ENCODE measurements at regions not wholly inside any gene's neighbourhood (a gene's known extent, or its start where the extent isn't known, plus 50 kb on each side); places are given as distances from the start of the nearest gene placed in this dataset.
A peak's percentile ranks its signal among the peaks of the same experiment; 100 is the strongest.

DNA sequence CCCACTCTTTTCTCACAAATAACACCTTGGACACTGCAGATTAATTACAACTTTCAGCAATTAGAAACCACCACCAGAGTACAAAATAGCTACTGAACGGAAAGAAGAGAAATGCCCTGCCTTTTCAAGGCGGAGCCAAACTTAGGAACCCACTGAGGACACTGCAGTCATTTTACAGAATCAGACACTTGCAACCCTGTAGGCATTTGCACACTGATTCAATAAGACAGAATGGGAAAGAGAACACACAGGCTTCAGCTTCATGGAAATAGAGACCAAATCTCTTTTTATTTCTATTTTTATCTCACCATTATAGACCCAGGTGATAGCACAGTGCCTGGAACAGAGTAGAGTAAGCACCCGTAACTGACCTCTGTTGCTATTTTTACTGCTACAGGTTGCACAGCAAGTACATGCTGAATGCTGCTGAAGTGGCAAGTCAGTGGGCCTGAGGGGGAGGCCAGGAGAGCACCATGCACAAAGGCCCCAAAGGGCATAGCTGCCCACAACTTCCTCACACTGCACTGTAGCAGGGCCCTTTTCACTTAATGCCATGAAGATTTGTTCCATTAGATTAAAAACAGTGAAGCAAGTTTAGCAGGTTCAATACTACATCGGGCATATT is 50.7 kb upstream of the EDARADD start:
- no peaks in the 10 kb centered on the region for H3K36me3 Mint-ChIP-seq (ENCODE audit: low read depth)
- H3K4me3 ChIP-seq = no peak overlapping the region

More for the DNA sequence above, 50.7 kb upstream of the EDARADD start:
- Mint-ChIP-seq H3K27ac (no peak overlapping the region), H3K27me3 (ENCODE audit: insufficient read depth, low read depth, poor library complexity) (peaks cover 3% of the 10 kb centered on the region), H3K9me3 (no peaks in the 10 kb centered on the region), H3K4me1 (peaks cover 12% of the 10 kb centered on the region), H3K4me3 (no peak overlapping the region)
- no peak for DNase-seq (ENCODE audit: low spot score)
- Histone ChIP-seq H3K27me3 (ENCODE audit: insufficient read depth) (no peaks in the 10 kb centered on the region), H3F3A (replicated peaks; ENCODE audit: low read depth) (no peaks in the 10 kb centered on the region), H3K4me2 (no peak overlapping the region; the same call in 1 of the 2 replicates), H2AFZ (peak overlapping the region; percentile 67), H3K9me2 (ENCODE audit: insufficient read depth) (no peaks in the 10 kb centered on the region), H3K36me3 (ENCODE audit: insufficient read depth) (no peaks in the 10 kb centered on the region), H3K27ac (ENCODE audit: low read depth) (no peak overlapping the region), H3K4me1 (ENCODE audit: insufficient read depth) (peaks cover 9% of the 10 kb centered on the region), H3K79me2 (replicated peaks; ENCODE audit: insufficient read depth) (no peaks in the 10 kb centered on the region), H4K20me1 (replicated peaks; ENCODE audit: insufficient read depth) (no peaks in the 10 kb centered on the region)
- ATAC-seq = no peak
- TF ChIP-seq POLR2AphosphoS5 (IDR thresholded peaks at IDR 0.05; ENCODE audit: low read depth) (no peak), STAT1 (IDR thresholded peaks at IDR 0.05; ENCODE audit: unreplicated experiment) (no peak), EZH2 (IDR thresholded peaks at IDR 0.05; ENCODE audit: low read depth, unreplicated experiment) (no peak), ZNF114 (CRISPR knock-in tag; IDR thresholded peaks at IDR 0.05) (no peak), ZNF331 (CRISPR knock-in tag; IDR thresholded peaks at IDR 0.05; ENCODE audit: low read depth) (no peak), EZH2phosphoT487 (IDR thresholded peaks at IDR 0.05; ENCODE audit: unreplicated experiment) (no peak), NANOG (IDR thresholded peaks at IDR 0.05; ENCODE audit: borderline replicate concordance) (no peak), JUNB (IDR thresholded peaks at IDR 0.05; ENCODE audit: unreplicated experiment) (no peak), CREB1 (CRISPR knock-in tag; IDR thresholded peaks at IDR 0.05; ENCODE audit: low read depth) (no peak)
- TF ChIP-seq, protein P1, sequence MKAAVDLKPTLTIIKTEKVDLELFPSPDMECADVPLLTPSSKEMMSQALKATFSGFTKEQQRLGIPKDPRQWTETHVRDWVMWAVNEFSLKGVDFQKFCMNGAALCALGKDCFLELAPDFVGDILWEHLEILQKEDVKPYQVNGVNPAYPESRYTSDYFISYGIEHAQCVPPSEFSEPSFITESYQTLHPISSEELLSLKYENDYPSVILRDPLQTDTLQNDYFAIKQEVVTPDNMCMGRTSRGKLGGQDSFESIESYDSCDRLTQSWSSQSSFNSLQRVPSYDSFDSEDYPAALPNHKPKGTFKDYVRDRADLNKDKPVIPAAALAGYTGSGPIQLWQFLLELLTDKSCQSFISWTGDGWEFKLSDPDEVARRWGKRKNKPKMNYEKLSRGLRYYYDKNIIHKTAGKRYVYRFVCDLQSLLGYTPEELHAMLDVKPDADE (IDR thresholded peaks at IDR 0.05) = no peak
- TF ChIP-seq, protein P2, sequence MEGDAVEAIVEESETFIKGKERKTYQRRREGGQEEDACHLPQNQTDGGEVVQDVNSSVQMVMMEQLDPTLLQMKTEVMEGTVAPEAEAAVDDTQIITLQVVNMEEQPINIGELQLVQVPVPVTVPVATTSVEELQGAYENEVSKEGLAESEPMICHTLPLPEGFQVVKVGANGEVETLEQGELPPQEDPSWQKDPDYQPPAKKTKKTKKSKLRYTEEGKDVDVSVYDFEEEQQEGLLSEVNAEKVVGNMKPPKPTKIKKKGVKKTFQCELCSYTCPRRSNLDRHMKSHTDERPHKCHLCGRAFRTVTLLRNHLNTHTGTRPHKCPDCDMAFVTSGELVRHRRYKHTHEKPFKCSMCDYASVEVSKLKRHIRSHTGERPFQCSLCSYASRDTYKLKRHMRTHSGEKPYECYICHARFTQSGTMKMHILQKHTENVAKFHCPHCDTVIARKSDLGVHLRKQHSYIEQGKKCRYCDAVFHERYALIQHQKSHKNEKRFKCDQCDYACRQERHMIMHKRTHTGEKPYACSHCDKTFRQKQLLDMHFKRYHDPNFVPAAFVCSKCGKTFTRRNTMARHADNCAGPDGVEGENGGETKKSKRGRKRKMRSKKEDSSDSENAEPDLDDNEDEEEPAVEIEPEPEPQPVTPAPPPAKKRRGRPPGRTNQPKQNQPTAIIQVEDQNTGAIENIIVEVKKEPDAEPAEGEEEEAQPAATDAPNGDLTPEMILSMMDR (conservative IDR thresholded peaks at IDR 0.05; ENCODE audit: low read depth in 2 of 2) = no peak
- TF ChIP-seq, protein P3, sequence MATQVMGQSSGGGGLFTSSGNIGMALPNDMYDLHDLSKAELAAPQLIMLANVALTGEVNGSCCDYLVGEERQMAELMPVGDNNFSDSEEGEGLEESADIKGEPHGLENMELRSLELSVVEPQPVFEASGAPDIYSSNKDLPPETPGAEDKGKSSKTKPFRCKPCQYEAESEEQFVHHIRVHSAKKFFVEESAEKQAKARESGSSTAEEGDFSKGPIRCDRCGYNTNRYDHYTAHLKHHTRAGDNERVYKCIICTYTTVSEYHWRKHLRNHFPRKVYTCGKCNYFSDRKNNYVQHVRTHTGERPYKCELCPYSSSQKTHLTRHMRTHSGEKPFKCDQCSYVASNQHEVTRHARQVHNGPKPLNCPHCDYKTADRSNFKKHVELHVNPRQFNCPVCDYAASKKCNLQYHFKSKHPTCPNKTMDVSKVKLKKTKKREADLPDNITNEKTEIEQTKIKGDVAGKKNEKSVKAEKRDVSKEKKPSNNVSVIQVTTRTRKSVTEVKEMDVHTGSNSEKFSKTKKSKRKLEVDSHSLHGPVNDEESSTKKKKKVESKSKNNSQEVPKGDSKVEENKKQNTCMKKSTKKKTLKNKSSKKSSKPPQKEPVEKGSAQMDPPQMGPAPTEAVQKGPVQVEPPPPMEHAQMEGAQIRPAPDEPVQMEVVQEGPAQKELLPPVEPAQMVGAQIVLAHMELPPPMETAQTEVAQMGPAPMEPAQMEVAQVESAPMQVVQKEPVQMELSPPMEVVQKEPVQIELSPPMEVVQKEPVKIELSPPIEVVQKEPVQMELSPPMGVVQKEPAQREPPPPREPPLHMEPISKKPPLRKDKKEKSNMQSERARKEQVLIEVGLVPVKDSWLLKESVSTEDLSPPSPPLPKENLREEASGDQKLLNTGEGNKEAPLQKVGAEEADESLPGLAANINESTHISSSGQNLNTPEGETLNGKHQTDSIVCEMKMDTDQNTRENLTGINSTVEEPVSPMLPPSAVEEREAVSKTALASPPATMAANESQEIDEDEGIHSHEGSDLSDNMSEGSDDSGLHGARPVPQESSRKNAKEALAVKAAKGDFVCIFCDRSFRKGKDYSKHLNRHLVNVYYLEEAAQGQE (IDR thresholded peaks at IDR 0.05; ENCODE audit: unreplicated experiment) = no peak
- TF ChIP-seq, protein P4, sequence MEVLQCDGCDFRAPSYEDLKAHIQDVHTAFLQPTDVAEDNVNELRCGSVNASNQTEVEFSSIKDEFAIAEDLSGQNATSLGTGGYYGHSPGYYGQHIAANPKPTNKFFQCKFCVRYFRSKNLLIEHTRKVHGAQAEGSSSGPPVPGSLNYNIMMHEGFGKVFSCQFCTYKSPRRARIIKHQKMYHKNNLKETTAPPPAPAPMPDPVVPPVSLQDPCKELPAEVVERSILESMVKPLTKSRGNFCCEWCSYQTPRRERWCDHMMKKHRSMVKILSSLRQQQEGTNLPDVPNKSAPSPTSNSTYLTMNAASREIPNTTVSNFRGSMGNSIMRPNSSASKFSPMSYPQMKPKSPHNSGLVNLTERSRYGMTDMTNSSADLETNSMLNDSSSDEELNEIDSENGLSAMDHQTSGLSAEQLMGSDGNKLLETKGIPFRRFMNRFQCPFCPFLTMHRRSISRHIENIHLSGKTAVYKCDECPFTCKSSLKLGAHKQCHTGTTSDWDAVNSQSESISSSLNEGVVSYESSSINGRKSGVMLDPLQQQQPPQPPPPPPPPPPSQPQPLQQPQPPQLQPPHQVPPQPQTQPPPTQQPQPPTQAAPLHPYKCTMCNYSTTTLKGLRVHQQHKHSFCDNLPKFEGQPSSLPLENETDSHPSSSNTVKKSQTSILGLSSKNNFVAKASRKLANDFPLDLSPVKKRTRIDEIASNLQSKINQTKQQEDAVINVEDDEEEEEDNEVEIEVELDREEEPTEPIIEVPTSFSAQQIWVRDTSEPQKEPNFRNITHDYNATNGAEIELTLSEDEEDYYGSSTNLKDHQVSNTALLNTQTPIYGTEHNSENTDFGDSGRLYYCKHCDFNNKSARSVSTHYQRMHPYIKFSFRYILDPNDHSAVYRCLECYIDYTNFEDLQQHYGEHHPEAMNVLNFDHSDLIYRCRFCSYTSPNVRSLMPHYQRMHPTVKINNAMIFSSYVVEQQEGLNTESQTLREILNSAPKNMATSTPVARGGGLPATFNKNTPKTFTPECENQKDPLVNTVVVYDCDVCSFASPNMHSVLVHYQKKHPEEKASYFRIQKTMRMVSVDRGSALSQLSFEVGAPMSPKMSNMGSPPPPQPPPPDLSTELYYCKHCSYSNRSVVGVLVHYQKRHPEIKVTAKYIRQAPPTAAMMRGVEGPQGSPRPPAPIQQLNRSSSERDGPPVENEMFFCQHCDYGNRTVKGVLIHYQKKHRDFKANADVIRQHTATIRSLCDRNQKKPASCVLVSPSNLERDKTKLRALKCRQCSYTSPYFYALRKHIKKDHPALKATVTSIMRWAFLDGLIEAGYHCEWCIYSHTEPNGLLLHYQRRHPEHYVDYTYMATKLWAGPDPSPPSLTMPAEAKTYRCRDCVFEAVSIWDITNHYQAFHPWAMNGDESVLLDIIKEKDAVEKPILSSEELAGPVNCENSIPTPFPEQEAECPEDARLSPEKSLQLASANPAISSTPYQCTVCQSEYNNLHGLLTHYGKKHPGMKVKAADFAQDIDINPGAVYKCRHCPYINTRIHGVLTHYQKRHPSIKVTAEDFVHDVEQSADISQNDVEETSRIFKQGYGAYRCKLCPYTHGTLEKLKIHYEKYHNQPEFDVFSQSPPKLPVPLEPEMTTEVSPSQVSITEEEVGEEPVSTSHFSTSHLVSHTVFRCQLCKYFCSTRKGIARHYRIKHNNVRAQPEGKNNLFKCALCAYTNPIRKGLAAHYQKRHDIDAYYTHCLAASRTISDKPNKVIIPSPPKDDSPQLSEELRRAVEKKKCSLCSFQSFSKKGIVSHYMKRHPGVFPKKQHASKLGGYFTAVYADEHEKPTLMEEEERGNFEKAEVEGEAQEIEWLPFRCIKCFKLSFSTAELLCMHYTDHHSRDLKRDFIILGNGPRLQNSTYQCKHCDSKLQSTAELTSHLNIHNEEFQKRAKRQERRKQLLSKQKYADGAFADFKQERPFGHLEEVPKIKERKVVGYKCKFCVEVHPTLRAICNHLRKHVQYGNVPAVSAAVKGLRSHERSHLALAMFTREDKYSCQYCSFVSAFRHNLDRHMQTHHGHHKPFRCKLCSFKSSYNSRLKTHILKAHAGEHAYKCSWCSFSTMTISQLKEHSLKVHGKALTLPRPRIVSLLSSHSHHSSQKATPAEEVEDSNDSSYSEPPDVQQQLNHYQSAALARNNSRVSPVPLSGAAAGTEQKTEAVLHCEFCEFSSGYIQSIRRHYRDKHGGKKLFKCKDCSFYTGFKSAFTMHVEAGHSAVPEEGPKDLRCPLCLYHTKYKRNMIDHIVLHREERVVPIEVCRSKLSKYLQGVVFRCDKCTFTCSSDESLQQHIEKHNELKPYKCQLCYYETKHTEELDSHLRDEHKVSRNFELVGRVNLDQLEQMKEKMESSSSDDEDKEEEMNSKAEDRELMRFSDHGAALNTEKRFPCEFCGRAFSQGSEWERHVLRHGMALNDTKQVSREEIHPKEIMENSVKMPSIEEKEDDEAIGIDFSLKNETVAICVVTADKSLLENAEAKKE (CRISPR knock-in tag; IDR thresholded peaks at IDR 0.05) = no peak
